Activated CD4-positive, alpha-beta memory T cell treated with anti-CD3 and anti-CD28 coated beads, Interleukin-2, amount 10 ng/mL, durations not matched to agents 7 days and 5 days (primary cell): ENCODE measurements at regions not wholly inside any gene's neighbourhood (a gene's known extent, or its start where the extent isn't known, plus 50 kb on each side); places are given as distances from the start of the nearest gene placed in this dataset.
"Not testable (repeated sequence)": the region's sequence is repeated elsewhere in the genome, so short reads cannot be mapped to it uniquely, and the experiment has no call there.

Experiments used
- CTCF ChIA-PET: fragments of 350-600 bp; sonication (Branson Sonifier 250); formaldehyde crosslinking; loops from one replicate; lab custom pipeline; 2021; ENCODE audit warnings: antibody characterized with exemption, inconsistent platforms; lab: Charles Lee
- POLR2A ChIA-PET: fragments of 350-600 bp; sonication (Branson Sonifier 250); formaldehyde crosslinking; loops from one replicate; lab custom pipeline; 2021; ENCODE audit warnings: antibody characterized with exemption; lab: Charles Lee
- DNase-seq: peaks from one replicate; pipeline ENCODE4 v3.0.0-alpha.2; 2020
- H3K27ac Mint-ChIP-seq: one replicate; pipeline ENCODE4 v1.8.0; 2021; ENCODE audit warnings: mild to moderate bottlenecking, mixed read lengths
- H3K27me3 Mint-ChIP-seq: one replicate; pipeline ENCODE4 v1.8.0; 2021; ENCODE audit warnings: mixed read lengths
- H3K36me3 Mint-ChIP-seq: one replicate; pipeline ENCODE4 v1.8.0; 2021; ENCODE audit warnings: low read depth, mixed read lengths
- H3K4me1 Mint-ChIP-seq: one replicate; pipeline ENCODE4 v1.8.0; 2021; ENCODE audit warnings: mixed read lengths
- H3K4me3 Mint-ChIP-seq: one replicate; pipeline ENCODE4 v1.8.0; 2021; ENCODE audit warnings: mild to moderate bottlenecking, mixed read lengths
- H3K9me3 Mint-ChIP-seq: one replicate; pipeline ENCODE4 v1.8.0; 2021; ENCODE audit warnings: mixed read lengths

- Mint-ChIP-seq H3K27ac (no peak overlapping the region), H3K4me3 (no peak overlapping the region), H3K27me3 (no peaks in the 10 kb centered on the region), H3K9me3 (peaks cover 4% of the 10 kb centered on the region), H3K36me3 (no peaks in the 10 kb centered on the region), H3K4me1 (no peaks in the 10 kb centered on the region)
- ChIA-PET POLR2A (no interaction called here), CTCF (interaction anchor here (1.2 kb wide), 1 partner anchor 9 kb away, joined by 3 read pairs; no protein-coding TSS in a partner anchor)
- DNase-seq = no peak
Measured at GRCh38 chr2:160794926-160795325, 301.3 kb upstream of the RBMS1 start.

- Mint-ChIP-seq H3K4me3 (no peak overlapping the region), H3K27ac (no peak overlapping the region), H3K4me1 (no peaks in the 10 kb centered on the region), H3K36me3 (no peaks in the 10 kb centered on the region), H3K27me3 (no peaks in the 10 kb centered on the region), H3K9me3 (no peaks in the 10 kb centered on the region)
- DNase-seq = no peak
- CTCF ChIA-PET = no interaction called here
- POLR2A ChIA-PET = no interaction called here
Measured at GRCh38 chr2:160803881-160804280, 310.3 kb upstream of the RBMS1 start.

GRCh38 chr2:160810406-160810805, 316.8 kb upstream of the RBMS1 start:
- CTCF ChIA-PET = no interaction called here

GRCh38 chr2:160812830-160813505, 319.4 kb upstream of the RBMS1 start:
- no peak for DNase-seq
- peaks cover 5% of the 10 kb centered on the region for H3K27me3 Mint-ChIP-seq
- ChIA-PET CTCF (no interaction called here), POLR2A (no interaction called here)
- no peaks in the 10 kb centered on the region for H3K9me3 Mint-ChIP-seq
- H3K27ac Mint-ChIP-seq = no peak overlapping the region
- no peak overlapping the region for H3K4me3 Mint-ChIP-seq
- H3K4me1 Mint-ChIP-seq = no peaks in the 10 kb centered on the region
- H3K36me3 Mint-ChIP-seq = no peaks in the 10 kb centered on the region

More at GRCh38 chr2:160810406-160810805, 316.8 kb upstream of the RBMS1 start:
- Mint-ChIP-seq H3K4me1 (no peaks in the 10 kb centered on the region), H3K27me3 (peaks cover 5% of the 10 kb centered on the region), H3K9me3 (no peaks in the 10 kb centered on the region), H3K4me3 (no peak overlapping the region), H3K36me3 (no peaks in the 10 kb centered on the region), H3K27ac (no peak overlapping the region)
- POLR2A ChIA-PET = no interaction called here
- DNase-seq = no peak

GRCh38 chr2:160813506-160813858, 319.9 kb upstream of the RBMS1 start:
- Mint-ChIP-seq H3K4me1 (no peaks in the 10 kb centered on the region), H3K27ac (no peak overlapping the region), H3K27me3 (peaks cover 5% of the 10 kb centered on the region), H3K36me3 (no peaks in the 10 kb centered on the region), H3K9me3 (no peaks in the 10 kb centered on the region), H3K4me3 (no peak overlapping the region)
- POLR2A ChIA-PET = no interaction called here
- CTCF ChIA-PET = no interaction called here
- no peak for DNase-seq

- Mint-ChIP-seq H3K9me3 (no peaks in the 10 kb centered on the region), H3K4me1 (no peaks in the 10 kb centered on the region), H3K27ac (no peak overlapping the region), H3K4me3 (no peak overlapping the region), H3K36me3 (no peaks in the 10 kb centered on the region), H3K27me3 (peaks cover 6% of the 10 kb centered on the region)
- ChIA-PET CTCF (interaction anchor here (0.6 kb wide), 1 partner anchor 150 kb away, joined by 3 read pairs; no protein-coding TSS in a partner anchor), POLR2A (no interaction called here)
- no peak for DNase-seq
Measured at GRCh38 chr2:160816916-160817499, 323.4 kb upstream of the RBMS1 start.

- POLR2A ChIA-PET = no interaction called here
- Mint-ChIP-seq H3K9me3 (peaks cover 10% of the 10 kb centered on the region), H3K4me3 (no peak overlapping the region), H3K4me1 (no peaks in the 10 kb centered on the region), H3K27me3 (peaks cover 3% of the 10 kb centered on the region), H3K36me3 (no peaks in the 10 kb centered on the region), H3K27ac (no peak overlapping the region)
- CTCF ChIA-PET = no interaction called here
- no peak for DNase-seq
Measured at GRCh38 chr2:160820691-160821090, 327.1 kb upstream of the RBMS1 start.

DNA sequence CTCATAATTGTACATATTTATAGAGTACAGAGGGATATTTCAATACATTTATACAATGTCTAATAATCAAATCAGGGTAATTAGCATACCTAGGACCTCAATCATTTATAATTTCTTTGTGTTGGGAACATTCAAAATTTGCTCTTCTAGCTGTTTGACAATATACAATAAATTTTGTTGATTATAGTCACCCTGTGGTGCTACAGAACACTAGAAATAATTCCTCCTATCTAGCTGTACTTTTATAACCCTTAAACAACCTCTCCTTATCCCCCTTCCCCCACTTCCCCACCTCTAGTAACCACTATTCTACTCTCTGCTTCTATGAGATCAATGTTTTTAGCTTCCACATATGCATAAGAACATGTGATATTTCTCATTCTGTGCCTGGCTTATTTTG, 328.4 kb upstream of the RBMS1 start:
- H3K4me1 Mint-ChIP-seq = no peaks in the 10 kb centered on the region
- DNase-seq = no peak
- ChIA-PET CTCF (no interaction called here), POLR2A (no interaction called here)
- H3K4me3 Mint-ChIP-seq = no peak overlapping the region
- H3K9me3 Mint-ChIP-seq = peaks cover 19% of the 10 kb centered on the region
- no peak overlapping the region for H3K27ac Mint-ChIP-seq
- H3K36me3 Mint-ChIP-seq = no peaks in the 10 kb centered on the region
- H3K27me3 Mint-ChIP-seq = peaks cover 3% of the 10 kb centered on the region

- peaks cover 19% of the 10 kb centered on the region for H3K9me3 Mint-ChIP-seq
- no peak for DNase-seq
- no peaks in the 10 kb centered on the region for H3K4me1 Mint-ChIP-seq
- H3K27ac Mint-ChIP-seq = no peak overlapping the region
- H3K4me3 Mint-ChIP-seq = no peak overlapping the region
- ChIA-PET CTCF (no interaction called here), POLR2A (no interaction called here)
- no peaks in the 10 kb centered on the region for H3K36me3 Mint-ChIP-seq
- peaks cover 1% of the 10 kb centered on the region for H3K27me3 Mint-ChIP-seq
Measured at GRCh38 chr2:160825433-160825832, 331.8 kb upstream of the RBMS1 start.

GRCh38 chr2:160826496-160826895, 332.9 kb upstream of the RBMS1 start:
- H3K9me3 Mint-ChIP-seq = peaks cover 21% of the 10 kb centered on the region
- peaks cover 1% of the 10 kb centered on the region for H3K27me3 Mint-ChIP-seq
- DNase-seq = no peak
- H3K4me3 Mint-ChIP-seq = no peak overlapping the region
- no peaks in the 10 kb centered on the region for H3K36me3 Mint-ChIP-seq
- H3K27ac Mint-ChIP-seq = no peak overlapping the region
- POLR2A ChIA-PET = no interaction called here
- H3K4me1 Mint-ChIP-seq = no peaks in the 10 kb centered on the region
- CTCF ChIA-PET = no interaction called here

- Mint-ChIP-seq H3K36me3 (no peaks in the 10 kb centered on the region), H3K27ac (no peak overlapping the region), H3K9me3 (peaks cover 21% of the 10 kb centered on the region), H3K4me3 (no peak overlapping the region), H3K27me3 (peaks cover 1% of the 10 kb centered on the region), H3K4me1 (no peaks in the 10 kb centered on the region)
- CTCF ChIA-PET = no interaction called here
- no peak for DNase-seq
- POLR2A ChIA-PET = no interaction called here
Measured at GRCh38 chr2:160828076-160828475, 332.2 kb upstream of the TANK start.

DNA sequence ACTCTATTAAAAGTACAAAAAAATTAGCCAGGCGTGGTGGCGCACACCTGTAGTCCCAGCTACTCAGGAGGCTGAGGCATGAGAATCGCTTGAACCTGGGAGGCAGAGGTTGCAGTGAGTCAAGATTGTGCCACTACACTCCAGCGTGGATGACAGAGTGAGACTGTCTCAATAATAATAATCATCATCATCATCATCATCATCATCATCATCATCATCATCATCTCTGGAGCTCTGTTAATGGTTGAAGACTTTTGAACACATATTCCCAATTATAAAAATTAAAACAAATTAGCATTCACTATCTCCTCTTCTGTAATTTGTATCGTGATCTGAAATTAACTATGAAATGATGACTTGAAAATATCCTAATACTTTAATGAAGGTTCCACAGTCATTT, 327.8 kb upstream of the TANK start:
- H3K4me3 Mint-ChIP-seq, H3K9me3 Mint-ChIP-seq, CTCF ChIA-PET, POLR2A ChIA-PET, DNase-seq, H3K27me3 Mint-ChIP-seq, H3K27ac Mint-ChIP-seq, H3K4me1 Mint-ChIP-seq, H3K36me3 Mint-ChIP-seq: not testable (repeated sequence)

- peaks cover 2% of the 10 kb centered on the region for H3K9me3 Mint-ChIP-seq
- H3K4me3 Mint-ChIP-seq = no peak overlapping the region
- peaks cover 3% of the 10 kb centered on the region for H3K27me3 Mint-ChIP-seq
- no peaks in the 10 kb centered on the region for H3K4me1 Mint-ChIP-seq
- CTCF ChIA-PET = no interaction called here
- POLR2A ChIA-PET = no interaction called here
- no peak for DNase-seq
- H3K36me3 Mint-ChIP-seq = no peaks in the 10 kb centered on the region
- no peak overlapping the region for H3K27ac Mint-ChIP-seq
Measured at GRCh38 chr2:160835166-160835565, 325.1 kb upstream of the TANK start.

DNA sequence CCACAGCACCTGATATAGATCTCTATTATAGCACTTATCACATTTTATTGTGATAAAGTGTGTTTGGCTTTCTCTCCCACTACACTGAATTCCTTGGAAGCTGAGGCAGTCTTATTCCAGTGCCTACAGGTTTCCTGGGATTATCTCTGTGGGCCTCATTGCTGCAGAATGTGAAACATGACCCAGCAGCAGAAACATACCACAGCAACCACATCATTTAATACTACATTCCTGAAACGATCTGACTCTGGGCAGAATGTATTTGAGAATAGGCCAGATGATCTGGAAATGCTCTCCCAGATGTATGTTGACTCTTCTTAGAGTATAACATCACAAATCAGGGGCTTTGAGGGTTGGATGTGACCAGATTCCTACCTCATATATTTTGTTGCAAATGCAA, 323.5 kb upstream of the TANK start:
- peaks cover 3% of the 10 kb centered on the region for H3K27me3 Mint-ChIP-seq

More for the DNA sequence above, 323.5 kb upstream of the TANK start:
- Mint-ChIP-seq H3K4me1 (no peaks in the 10 kb centered on the region), H3K36me3 (no peaks in the 10 kb centered on the region), H3K4me3 (no peak overlapping the region), H3K9me3 (peaks cover 3% of the 10 kb centered on the region), H3K27ac (no peak overlapping the region)
- POLR2A ChIA-PET = no interaction called here
- CTCF ChIA-PET = no interaction called here
- DNase-seq = no peak
